Right hindlimb (tissue), 1 donor: ENCODE measurements at regions not wholly inside any gene's neighbourhood (a gene's known extent, or its start where the extent isn't known, plus 50 kb on each side); places are given as distances from the start of the nearest gene placed in this dataset.
"Not testable (repeated sequence)": the region's sequence is repeated elsewhere in the genome, so short reads cannot be mapped to it uniquely, and the experiment has no call there.

Experiments used
- DNase-seq: peaks from one replicate; pipeline ENCODE4 v3.0.0-alpha.2; 2018

DNA sequence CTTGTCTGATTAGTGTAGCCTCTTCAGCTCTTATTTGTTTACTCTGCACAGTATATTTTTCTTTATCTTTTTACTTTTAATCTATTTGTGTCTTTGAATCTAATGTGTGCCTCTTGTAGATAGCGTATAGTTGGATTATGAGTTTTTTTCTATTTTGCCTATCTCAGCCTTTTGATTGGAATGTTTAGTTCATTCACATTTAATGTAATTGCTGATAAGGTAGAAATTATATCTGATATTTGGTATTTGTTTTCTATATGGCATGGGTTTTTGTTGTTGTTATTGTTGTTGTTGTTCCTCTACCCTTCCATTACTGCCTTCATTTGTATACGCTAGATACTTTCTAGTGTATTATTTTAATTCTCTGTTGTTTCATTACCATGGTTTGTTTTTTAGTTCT is 131.7 kb upstream of the GRIK3 start:
- DNase-seq: no peak

- DNase-seq: no peak
Observed at GRCh38 chr1:37167479-37167878, 133.2 kb upstream of the GRIK3 start.

- DNase-seq: no peak
Observed at GRCh38 chr1:37169241-37169640, 134.9 kb upstream of the GRIK3 start.

- DNase-seq: no peak
Observed at GRCh38 chr1:37169743-37170275, 135.5 kb upstream of the GRIK3 start.

DNA sequence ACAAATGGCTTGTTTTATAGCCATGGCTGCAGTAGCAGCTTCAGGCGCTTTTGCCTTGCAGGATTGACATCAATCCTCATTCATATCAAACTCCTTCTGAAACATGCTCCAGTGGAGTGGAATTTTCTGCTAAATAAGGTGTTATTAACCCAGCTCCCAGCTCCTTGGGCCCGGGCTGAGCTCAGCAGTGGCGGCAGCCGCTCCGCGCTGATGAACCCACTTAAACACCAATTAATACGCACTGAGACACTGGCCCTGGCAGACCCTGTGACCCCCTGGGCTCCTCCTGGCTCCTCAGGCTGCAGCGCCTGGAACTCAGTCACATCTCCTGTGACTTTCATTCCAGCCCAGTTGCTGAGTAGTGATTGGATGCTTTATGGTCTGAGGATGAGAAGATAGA is 137.4 kb upstream of the GRIK3 start:
- DNase-seq: no peak

DNA sequence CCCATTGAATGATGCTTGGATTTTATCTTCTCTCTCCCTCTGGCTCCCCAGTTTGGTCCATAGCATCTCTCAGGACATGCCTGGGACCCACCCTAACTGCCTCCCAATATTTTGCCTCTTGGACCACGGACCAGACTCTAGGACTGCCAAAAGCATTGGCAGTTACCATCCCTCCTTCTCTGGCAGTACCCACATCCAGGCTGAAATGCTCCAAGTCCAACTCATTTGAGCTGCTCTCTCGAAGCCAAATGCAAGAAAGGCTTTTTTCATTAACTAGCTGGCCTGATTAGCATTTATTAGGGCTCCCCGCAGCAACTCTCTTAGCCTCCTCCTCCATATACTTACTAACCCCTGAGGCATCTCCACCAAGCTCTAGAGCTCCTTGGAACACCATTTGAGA is 140.0 kb upstream of the GRIK3 start:
- no peak for DNase-seq

DNA sequence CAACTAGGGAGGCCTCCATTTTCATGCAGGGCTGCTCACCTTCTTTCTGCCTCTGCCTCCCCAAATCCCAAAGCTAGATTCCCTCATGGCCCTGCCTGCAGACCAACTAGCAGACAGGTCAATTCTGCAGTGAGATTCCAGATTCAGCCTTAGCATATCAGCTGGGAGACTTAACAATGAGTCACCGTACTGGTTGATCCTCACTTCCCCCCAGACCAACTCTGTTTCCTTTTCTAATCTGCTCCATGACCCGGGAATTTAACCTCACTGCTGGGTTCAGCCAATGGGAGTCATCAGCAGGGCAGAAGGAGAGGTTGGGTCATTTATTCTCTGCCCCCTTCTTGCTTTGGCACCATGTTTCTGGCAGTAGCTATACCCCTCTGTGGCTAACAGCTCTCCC is 140.6 kb upstream of the GRIK3 start:
- DNase-seq: no peak

DNA sequence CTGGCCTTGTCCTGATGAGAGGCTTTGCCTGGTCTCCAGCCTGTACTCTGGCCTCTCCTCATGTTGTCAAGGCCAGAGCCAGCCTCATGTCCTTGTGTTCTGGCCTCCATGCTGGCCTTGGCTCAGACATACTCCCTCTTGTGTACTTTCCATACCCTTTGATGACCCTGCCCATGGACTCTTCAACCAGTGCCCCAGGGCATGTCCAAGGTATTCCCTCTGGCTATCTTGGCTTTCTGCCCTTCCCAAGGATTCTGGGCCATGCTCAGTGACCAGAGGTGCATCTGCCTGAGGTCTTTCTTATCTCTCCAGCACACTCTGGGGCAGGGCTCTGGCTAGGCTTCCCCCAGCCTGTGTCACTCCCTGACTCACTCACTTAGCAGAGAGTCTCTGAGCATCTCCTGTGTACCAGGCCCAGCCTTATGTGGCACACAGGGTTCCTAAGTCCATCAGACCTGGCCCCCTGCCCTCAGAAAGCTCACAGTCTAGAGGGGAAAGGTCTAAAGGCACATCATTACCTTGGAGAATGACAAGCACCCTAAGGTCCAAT is 141.4 kb upstream of the GRIK3 start:
- DNase-seq: no peak

DNA sequence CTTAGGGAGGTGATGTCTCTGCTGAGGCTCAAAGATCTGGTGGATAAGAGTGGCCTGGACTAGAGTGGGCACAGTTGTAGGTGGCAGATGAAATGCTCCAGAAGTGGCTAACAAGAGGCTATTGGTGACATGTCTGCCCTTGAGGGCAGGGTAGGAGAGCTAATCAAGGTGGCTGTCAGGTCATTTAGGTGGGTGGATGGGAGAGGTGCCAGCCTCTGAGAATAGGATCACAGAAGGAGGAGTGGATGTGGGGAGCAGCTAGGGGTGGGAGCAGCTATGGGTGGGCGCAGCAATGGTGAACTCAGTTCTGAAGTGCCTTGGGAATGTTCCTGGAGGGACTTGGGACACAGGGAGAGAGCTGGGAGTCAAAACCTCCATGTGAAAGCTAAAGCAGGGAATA is 142.0 kb upstream of the GRIK3 start:
- DNase-seq: no peak

DNA sequence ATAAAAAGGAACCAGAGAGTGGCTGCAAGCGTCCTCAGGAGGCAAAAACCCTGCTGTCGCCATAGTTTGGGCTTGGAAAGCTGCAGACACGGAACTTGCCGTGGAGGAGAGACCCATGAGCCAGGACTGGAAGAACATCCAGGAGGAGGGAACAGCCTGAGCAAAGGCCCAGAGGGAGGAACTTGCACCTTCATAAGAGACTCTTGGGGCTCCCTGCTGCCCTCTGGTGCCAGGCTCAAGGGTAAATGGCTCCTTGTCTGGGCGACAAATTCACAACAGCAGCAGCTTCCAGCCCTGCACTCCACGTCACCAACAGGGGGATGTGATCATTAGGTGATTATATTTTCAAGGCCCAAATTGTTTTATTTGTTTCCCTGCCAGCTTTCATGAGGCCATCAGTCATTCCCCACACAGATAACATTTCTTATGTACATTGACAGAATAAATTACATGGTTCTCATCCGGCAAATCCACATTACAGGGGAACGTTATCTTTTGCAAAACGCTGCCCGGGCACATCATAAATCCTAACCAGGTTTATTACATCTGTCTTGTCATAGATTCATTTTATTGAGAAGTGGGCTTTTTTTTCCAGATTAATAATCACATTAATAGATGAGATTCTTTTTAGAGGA is 143.0 kb upstream of the GRIK3 start:
- no peak for DNase-seq

GRCh38 chr1:37181425-37181824 is 147.1 kb upstream of the GRIK3 start:
- no peak for DNase-seq

GRCh38 chr1:37184789-37185188 is 150.5 kb upstream of the GRIK3 start:
- DNase-seq: no peak

- DNase-seq: no peak
Observed at GRCh38 chr1:37186246-37186756, 152.0 kb upstream of the GRIK3 start.

GRCh38 chr1:37189111-37189510 is 154.8 kb upstream of the GRIK3 start:
- DNase-seq: no peak

DNA sequence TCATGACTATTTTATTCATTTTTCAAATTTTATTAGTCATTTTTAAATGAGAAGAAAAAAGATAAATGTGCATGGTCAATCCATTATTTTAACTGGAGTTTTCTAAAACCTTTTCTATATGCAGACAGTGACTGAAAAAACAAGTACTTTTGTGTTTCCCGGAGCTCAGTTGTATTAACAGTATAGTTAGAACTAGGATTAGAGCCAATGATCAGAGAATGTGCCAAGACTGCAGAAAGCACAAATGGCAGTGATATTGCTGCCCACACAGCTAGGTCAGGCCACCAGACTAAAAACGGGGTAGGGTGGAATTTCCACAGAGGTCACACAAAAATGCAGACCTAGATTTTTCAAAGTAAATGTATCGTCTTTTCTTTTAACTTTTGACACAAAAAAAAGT is 163.1 kb upstream of the GRIK3 start:
- DNase-seq: no peak

DNA sequence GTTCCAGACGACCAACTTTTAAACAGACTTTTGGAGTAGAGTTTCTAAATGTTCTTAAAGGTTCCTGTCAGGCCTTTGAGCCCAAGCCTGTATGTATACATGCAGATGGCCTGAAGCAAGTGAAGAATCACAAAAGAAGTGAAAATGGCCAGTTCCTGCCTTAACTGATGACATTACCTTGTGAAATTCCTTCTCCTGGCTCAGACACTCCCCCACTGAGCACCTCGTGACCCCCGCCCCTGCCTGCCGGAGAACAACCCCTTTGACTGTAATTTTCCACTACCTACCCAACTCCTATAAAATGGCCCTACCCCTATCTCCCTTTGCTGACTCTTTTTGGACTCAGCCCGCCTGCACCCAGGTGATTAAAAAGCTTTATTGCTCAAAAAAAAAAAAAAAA is 180.0 kb upstream of the GRIK3 start:
- not testable (repeated sequence) for DNase-seq

DNA sequence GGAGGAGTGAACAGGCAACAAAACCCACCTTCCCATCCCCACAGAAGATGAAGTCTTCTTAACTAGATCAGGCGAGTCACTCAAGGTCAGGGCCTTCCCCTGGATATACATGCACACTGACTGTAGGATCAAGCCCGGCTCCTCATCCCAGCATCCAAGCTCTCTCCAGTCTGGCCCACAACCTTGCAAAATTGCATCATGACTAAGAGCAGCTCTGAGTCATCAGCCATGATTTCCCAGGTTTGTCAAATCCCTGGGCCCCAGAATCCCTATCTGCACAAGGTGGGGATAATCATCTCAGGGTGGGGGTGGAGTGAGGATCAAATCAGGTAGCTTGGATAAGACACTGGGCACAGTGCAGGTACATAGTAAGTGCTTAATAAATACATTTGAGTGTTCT is 199.3 kb upstream of the GRIK3 start:
- no peak for DNase-seq

DNA sequence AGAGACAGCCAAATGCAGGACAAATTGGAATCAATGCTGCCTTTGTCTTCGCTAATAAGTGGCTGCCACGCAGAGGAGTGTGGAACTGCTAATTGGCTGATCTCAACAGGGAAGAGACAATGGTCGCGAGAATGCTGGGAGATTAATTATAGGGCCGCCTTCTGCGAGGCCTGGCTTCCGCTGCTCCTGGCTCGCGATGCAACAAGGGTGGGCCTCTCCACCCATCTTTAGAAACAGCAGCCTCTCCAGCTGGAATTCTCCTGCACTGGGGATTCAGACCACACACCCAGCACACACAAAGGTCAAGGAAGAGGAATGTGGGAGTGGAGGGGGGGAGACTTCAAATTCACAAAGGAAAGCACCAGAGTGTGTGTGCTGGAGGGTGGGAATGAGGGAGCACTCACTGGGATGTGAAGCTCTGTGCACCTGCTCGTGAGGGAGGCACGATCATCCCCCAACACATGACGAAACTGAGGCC is 200.7 kb upstream of the GRIK3 start:
- DNase-seq: peak; percentile 20

- DNase-seq: no peak
Observed at GRCh38 chr1:37237948-37238347, 203.6 kb upstream of the GRIK3 start.

DNA sequence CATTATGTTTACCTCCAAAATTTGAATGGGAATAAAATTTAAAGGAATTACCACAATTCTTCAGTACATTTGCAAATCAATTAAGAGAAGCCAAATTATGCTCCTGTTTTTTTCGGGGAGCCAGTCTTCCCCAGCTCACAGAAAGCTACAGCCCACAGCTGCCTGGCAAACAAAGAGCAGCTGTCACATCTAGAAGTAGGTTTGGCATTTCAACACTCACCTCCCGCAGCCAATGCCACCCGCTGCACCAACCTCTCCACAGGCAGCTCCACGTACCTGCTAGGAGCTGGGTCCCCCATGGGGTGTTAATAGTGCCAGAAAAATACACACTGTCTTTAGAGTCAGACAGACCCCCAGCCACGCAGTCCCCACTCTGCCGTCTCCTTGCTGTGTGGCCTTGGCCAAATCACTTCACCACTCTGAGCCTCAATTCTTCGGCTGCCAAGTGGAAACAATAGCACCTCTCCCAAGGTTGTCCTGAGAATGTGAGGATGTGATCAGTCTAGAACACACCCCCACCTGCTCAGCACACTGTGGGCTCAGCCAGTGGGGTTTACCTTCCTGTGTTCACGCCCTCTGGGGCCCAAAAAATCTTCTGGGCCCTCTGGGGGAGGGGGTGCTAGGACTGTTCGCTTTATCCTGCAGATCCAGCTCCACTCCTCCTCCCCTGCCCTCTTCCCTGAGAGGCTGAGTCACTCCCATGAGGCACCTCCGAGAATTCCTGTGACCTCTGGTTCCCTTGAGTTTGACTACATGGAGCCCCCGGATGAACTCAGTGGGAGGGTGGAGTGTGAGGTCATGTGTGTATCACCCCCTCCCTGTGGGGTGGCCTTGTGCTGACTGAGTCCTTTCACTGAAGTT is 204.3 kb upstream of the GRIK3 start:
- no peak for DNase-seq

GRCh38 chr1:37239225-37239740 is 205.0 kb upstream of the GRIK3 start:
- no peak for DNase-seq

DNA sequence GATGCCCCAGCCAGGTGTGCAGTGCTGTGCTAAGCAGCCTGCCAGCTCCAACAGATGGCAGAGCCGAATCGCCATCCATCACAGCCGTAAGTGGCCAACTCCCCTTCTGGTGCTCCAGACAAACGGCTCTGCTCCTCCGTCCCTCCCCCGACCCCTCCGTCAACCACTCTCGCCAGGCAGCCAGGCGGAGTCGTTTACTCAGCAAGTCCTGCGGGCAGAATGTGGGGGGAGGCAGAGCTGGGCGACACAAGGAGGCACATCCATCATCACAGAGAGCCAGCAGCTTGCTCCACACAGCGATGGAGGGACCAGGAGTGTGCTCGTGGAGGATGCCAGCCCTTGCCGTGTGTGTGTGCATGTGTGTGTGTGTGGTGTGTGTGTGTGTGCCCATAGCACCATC is 206.6 kb upstream of the GRIK3 start:
- no peak for DNase-seq

- no peak for DNase-seq
Observed at GRCh38 chr1:37242501-37242900, 208.2 kb upstream of the GRIK3 start.
